ENCODE measurements at regions not wholly inside any gene's neighbourhood (a gene's known extent, or its start where the extent isn't known, plus 50 kb on each side); places are given as distances from the start of the nearest gene placed in this dataset.

GRCh38 chr9:30932226-30932625, 1452.2 kb upstream of the ACO1 start:
- H3K9me3 ChIP-seq (ENCODE audit: low read length): no peaks in the 10 kb centered on the region
- WGBS (ENCODE audit: low lambda C conversion rate): 0% methylated on average over 2 of the region's 2 CpGs
- no peaks in the 10 kb centered on the region for H3K36me3 ChIP-seq (replicated peaks in 1 of 2; ENCODE audit: control insufficient read depth in 1 of 2, insufficient read depth in 2 of 2, low read length in 2 of 2)
- H3K79me2 ChIP-seq (ENCODE audit: insufficient read depth, low read length): no peaks in the 10 kb centered on the region
- ChIA-PET POLR2A (no interaction called here), CTCF (ENCODE audit: low intra/inter-chr PET ratio, low total read pairs) (no interaction called here)
- FAIRE-seq: no peak
- H3K4me2 ChIP-seq (ENCODE audit: low read depth, low read length): no peak overlapping the region
- intact Hi-C loops (cut with micrococcal nuclease; ENCODE audit: unreplicated experiment) (no loop called here), in situ Hi-C loops (cut with HindIII; ENCODE audit: extremely low pct_ligation_motif_present, low pct_unique_long_range_greater_than_20kb) (no loop called here)
- no peaks in the 10 kb centered on the region for H3K27me3 ChIP-seq (ENCODE audit: control insufficient read depth in 1 of 2, insufficient read depth in 2 of 2, low read length in 2 of 2)
- H3K27ac ChIP-seq (ENCODE audit: extremely low read length, insufficient read depth, low read length): no peak overlapping the region
- no peak for ATAC-seq
- BruUV-seq (replicated peaks): no TSS peak
- no peak for DNase-seq (ENCODE audit: low spot score)
- H3K4me3 ChIP-seq (replicated peaks in 1 of 3; ENCODE audit: insufficient read depth in 1 of 3, low read depth in 2 of 3, low read length in 3 of 3): no peak overlapping the region
- no peak overlapping the region for H3K9ac ChIP-seq (ENCODE audit: insufficient read depth, low read depth, low read length)
- H3K4me1 ChIP-seq (ENCODE audit: insufficient read depth, low read length): no peaks in the 10 kb centered on the region
- H2AFZ ChIP-seq (ENCODE audit: low read length): no peak overlapping the region
- no peaks in the 10 kb centered on the region for H4K20me1 ChIP-seq (ENCODE audit: insufficient read depth, low read length)
- no peak for TF ChIP-seq PBX3 (CRISPR knock-in tag; IDR thresholded peaks at IDR 0.05; ENCODE audit: borderline replicate concordance)
- TF ChIP-seq NCOA1 (CRISPR knock-in tag; IDR thresholded peaks at IDR 0.05): no peak
- TF ChIP-seq PRDM10 (CRISPR knock-in tag; IDR thresholded peaks at IDR 0.05; ENCODE audit: low read depth): no peak
- TF ChIP-seq ELK4 (CRISPR knock-in tag; IDR thresholded peaks at IDR 0.05; ENCODE audit: borderline replicate concordance): no peak
- TF ChIP-seq MBNL3 (CRISPR knock-in tag; conservative IDR thresholded peaks at IDR 0.05): no peak
